ENCODE measurements at regions not wholly inside any gene's neighbourhood (a gene's known extent, or its start where the extent isn't known, plus 50 kb on each side); places are given as distances from the start of the nearest gene placed in this dataset.
"Not testable (repeated sequence)": the region's sequence is repeated elsewhere in the genome, so short reads cannot be mapped to it uniquely, and the experiment has no call there.

- BruUV-seq (replicated peaks); H4K20me1 ChIP-seq (ENCODE audit: insufficient read depth, low read length); CTCF ChIA-PET; H2BK120ac ChIP-seq (ENCODE audit: low read depth, low read length); H3K4me2 ChIP-seq (ENCODE audit: low read depth, low read length); H4K8ac ChIP-seq (ENCODE audit: low read depth in 2 of 2, low read length in 2 of 2); H2BK5ac ChIP-seq (ENCODE audit: low read depth, low read length, poor library complexity, severe bottlenecking); H3K56ac ChIP-seq (ENCODE audit: extremely low read depth, insufficient read depth, low read length); H2BK15ac ChIP-seq (ENCODE audit: low read depth, low read length); H3K27ac ChIP-seq (ENCODE audit: insufficient read depth, low read length); H3K23ac ChIP-seq (ENCODE audit: low read depth, low read length); H3K9ac ChIP-seq (ENCODE audit: low read depth, low read length); H3K36me3 ChIP-seq (ENCODE audit: control insufficient read depth, insufficient read depth, low read length); ATAC-seq (ENCODE audit: low read depth); H2BK20ac ChIP-seq (ENCODE audit: low read depth, low read length); DNase-seq; H3K4me1 ChIP-seq (ENCODE audit: control insufficient read depth, insufficient read depth, low read length); intact Hi-C loops (cut with micrococcal nuclease); H3K14ac ChIP-seq (replicated peaks; ENCODE audit: low read depth, low read length); dilution Hi-C loops (cut with HindIII; ENCODE audit: low sequenced_read_pairs, unreplicated experiment); in situ Hi-C loops (cut with MboI; ENCODE audit: low sequenced_read_pairs); H3K18ac ChIP-seq (ENCODE audit: low read depth, low read length); H3K27me3 ChIP-seq (ENCODE audit: control insufficient read depth, insufficient read depth, low read length); H4K91ac ChIP-seq (ENCODE audit: insufficient read depth, low read depth, low read length); H2AK9ac ChIP-seq (replicated peaks; ENCODE audit: low read depth, low read length, poor library complexity); H3K4ac ChIP-seq (ENCODE audit: low read depth, low read length); H3K9me1 ChIP-seq (ENCODE audit: insufficient read depth, low read length); POLR2A ChIA-PET (ENCODE audit: unreplicated experiment); H2AFZ ChIP-seq (replicated peaks; ENCODE audit: low read length, poor library complexity); H3K79me1 ChIP-seq (ENCODE audit: low read depth in 1 of 2, low read length in 2 of 2); H4K5ac ChIP-seq (ENCODE audit: low read depth, low read length); H2AK5ac ChIP-seq (ENCODE audit: low read depth, low read length); H3K4me3 ChIP-seq (ENCODE audit: insufficient read depth, low read depth, low read length): not testable (repeated sequence)
- peaks cover 15% of the 10 kb centered on the region for H3K9me3 ChIP-seq (ENCODE audit: control insufficient read depth, insufficient read depth, low read length)
- 20% methylated on average over 1 of the region's 6 CpGs; no CpG with 5 or more reads in 1 of the 2 experiments for WGBS, 2 experiments (ENCODE audit: extremely low coverage in 2 of 2, insufficient read length in 1 of 2)
Measured at GRCh38 chr21:10442018-10442417, 79.4 kb upstream of the TPTE start.

GRCh38 chr21:10445685-10446084 lies 75.7 kb upstream of the TPTE start:
- H2BK120ac ChIP-seq (ENCODE audit: low read depth, low read length); H4K20me1 ChIP-seq (ENCODE audit: insufficient read depth, low read length); H3K9me3 ChIP-seq (ENCODE audit: control insufficient read depth, insufficient read depth, low read length); H4K5ac ChIP-seq (ENCODE audit: low read depth, low read length); dilution Hi-C loops (cut with HindIII; ENCODE audit: low sequenced_read_pairs, unreplicated experiment); H2BK15ac ChIP-seq (ENCODE audit: low read depth, low read length); H2AFZ ChIP-seq (replicated peaks; ENCODE audit: low read length, poor library complexity); H3K9me1 ChIP-seq (ENCODE audit: insufficient read depth, low read length); H2BK20ac ChIP-seq (ENCODE audit: low read depth, low read length); POLR2A ChIA-PET (ENCODE audit: unreplicated experiment); H3K36me3 ChIP-seq (ENCODE audit: control insufficient read depth, insufficient read depth, low read length); H3K56ac ChIP-seq (ENCODE audit: extremely low read depth, insufficient read depth, low read length); H3K4ac ChIP-seq (ENCODE audit: low read depth, low read length); intact Hi-C loops (cut with micrococcal nuclease); BruUV-seq (replicated peaks); H3K23ac ChIP-seq (ENCODE audit: low read depth, low read length); H2AK9ac ChIP-seq (replicated peaks; ENCODE audit: low read depth, low read length, poor library complexity); DNase-seq; H2AK5ac ChIP-seq (ENCODE audit: low read depth, low read length); H2BK5ac ChIP-seq (ENCODE audit: low read depth, low read length, poor library complexity, severe bottlenecking); H4K8ac ChIP-seq (ENCODE audit: low read depth in 2 of 2, low read length in 2 of 2); H4K91ac ChIP-seq (ENCODE audit: insufficient read depth, low read depth, low read length); H3K4me2 ChIP-seq (ENCODE audit: low read depth, low read length); in situ Hi-C loops (cut with MboI; ENCODE audit: low sequenced_read_pairs); H3K27me3 ChIP-seq (ENCODE audit: control insufficient read depth, insufficient read depth, low read length); H3K4me1 ChIP-seq (ENCODE audit: control insufficient read depth, insufficient read depth, low read length); H3K14ac ChIP-seq (replicated peaks; ENCODE audit: low read depth, low read length); H3K79me1 ChIP-seq (ENCODE audit: low read depth in 1 of 2, low read length in 2 of 2); ATAC-seq (ENCODE audit: low read depth); H3K27ac ChIP-seq (ENCODE audit: insufficient read depth, low read length); H3K4me3 ChIP-seq (ENCODE audit: insufficient read depth, low read depth, low read length); H3K9ac ChIP-seq (ENCODE audit: low read depth, low read length); CTCF ChIA-PET; H3K18ac ChIP-seq (ENCODE audit: low read depth, low read length): not testable (repeated sequence)
- WGBS, 2 experiments (ENCODE audit: extremely low coverage in 2 of 2, insufficient read length in 1 of 2) = no CpG with 5 or more reads among the region's 7 CpGs

All from IMR-90 (cell line).